HEK293 (cell line): ENCODE measurements at regions not wholly inside any gene's neighbourhood (a gene's known extent, or its start where the extent isn't known, plus 50 kb on each side); places are given as distances from the start of the nearest gene placed in this dataset.
A peak's percentile ranks its signal among the peaks of the same experiment; 100 is the strongest.

Source experiments
- GFI1B ChIP-seq: fragments of 450-650 bp; formaldehyde crosslinking; IDR thresholded peaks from 2 replicates; pipeline ENCODE4 v1.5.1; 2016; ENCODE audit warnings: missing biosample characterization, missing genetic modification characterization
- HOXA7 ChIP-seq: sonication (generic); formaldehyde crosslinking; IDR thresholded peaks from 2 replicates; pipeline ENCODE4 v1.8.1; 2022; ENCODE audit warnings: missing genetic modification reagents, borderline replicate concordance
- IKZF3 ChIP-seq: fragments of 450-650 bp; IDR thresholded peaks from 2 replicates; pipeline ENCODE4 v1.5.0; 2018; ENCODE audit warnings: missing biosample characterization, mild to moderate bottlenecking, missing genetic modification characterization, moderate library complexity
- KLF9 ChIP-seq: fragments of 450-650 bp; formaldehyde crosslinking; IDR thresholded peaks from 2 replicates; pipeline ENCODE4 v1.5.1; 2016; ENCODE audit warnings: missing biosample characterization, missing genetic modification characterization, low read depth
- PRDM1 ChIP-seq: fragments of 450-650 bp; formaldehyde crosslinking; IDR thresholded peaks from 2 replicates; pipeline ENCODE4; 2016; ENCODE audit warnings: missing biosample characterization, missing genetic modification characterization
- REPIN1 ChIP-seq: fragments of 450-650 bp; formaldehyde crosslinking; IDR thresholded peaks from 2 replicates; pipeline ENCODE4 v1.5.1; 2017; ENCODE audit warnings: missing biosample characterization, missing genetic modification characterization, low read depth
- SP2 ChIP-seq: fragments of 450-650 bp; formaldehyde crosslinking; IDR thresholded peaks from 2 replicates; pipeline ENCODE4 v1.5.1; 2016; ENCODE audit warnings: missing biosample characterization, missing genetic modification characterization
- ZBTB48 ChIP-seq: fragments of 450-650 bp; formaldehyde crosslinking; IDR thresholded peaks from 2 replicates; pipeline ENCODE4 v1.5.1; 2016; ENCODE audit warnings: missing biosample characterization, missing genetic modification characterization
- ZNF169 ChIP-seq: fragments of 450-650 bp; formaldehyde crosslinking; IDR thresholded peaks from 2 replicates; pipeline ENCODE4 v1.5.1; 2016; ENCODE audit warnings: missing biosample characterization, missing genetic modification characterization
- ZNF19 ChIP-seq: fragments of 450-650 bp; formaldehyde crosslinking; IDR thresholded peaks from 2 replicates; pipeline ENCODE4; 2016; ENCODE audit warnings: missing biosample characterization, missing genetic modification characterization, low read depth
- ZNF2 ChIP-seq: fragments of 450-650 bp; formaldehyde crosslinking; IDR thresholded peaks from 2 replicates; pipeline ENCODE4 v1.5.1; 2016; ENCODE audit warnings: missing biosample characterization, missing genetic modification characterization
- ZNF214 ChIP-seq: fragments of 450-650 bp; formaldehyde crosslinking; IDR thresholded peaks from 2 replicates; pipeline ENCODE4 v1.5.1; 2017; ENCODE audit warnings: missing biosample characterization, mild to moderate bottlenecking, missing genetic modification characterization, borderline replicate concordance
- ZNF24 ChIP-seq: fragments of 450-650 bp; formaldehyde crosslinking; IDR thresholded peaks from 2 replicates; pipeline ENCODE4 v1.5.1; 2016; ENCODE audit warnings: missing biosample characterization, missing genetic modification characterization
- ZNF274 ChIP-seq, 2 experiments: fragments of 200-500 bp in 1 of 2; fragments of 450-650 bp in 1 of 2; sonication (Bioruptor generic) in 1 of 2; formaldehyde crosslinking in 1 of 2; IDR thresholded peaks; 2 replicates each; pipeline versions ENCODE4 v1.5.1 to v1.6.1; 2014 to 2016; ENCODE audit warnings: borderline replicate concordance in 1 of 2, inconsistent platforms in 1 of 2, low read length in 1 of 2, missing biosample characterization in 1 of 2, missing genetic modification characterization in 1 of 2
- ZNF335 ChIP-seq: fragments of 450-650 bp; formaldehyde crosslinking; conservative IDR thresholded peaks from 2 replicates; pipeline ENCODE4 v1.5.1; 2016; ENCODE audit warnings: missing biosample characterization, missing genetic modification characterization
- ZNF354C ChIP-seq: fragments of 450-650 bp; formaldehyde crosslinking; IDR thresholded peaks from 2 replicates; pipeline ENCODE4 v1.5.1; 2016; ENCODE audit warnings: missing biosample characterization, missing genetic modification characterization, low read depth, borderline replicate concordance
- ZNF416 ChIP-seq: fragments of 450-650 bp; formaldehyde crosslinking; IDR thresholded peaks from 2 replicates; pipeline ENCODE4 v1.5.1; 2016; ENCODE audit warnings: missing biosample characterization, missing genetic modification characterization
- ZNF473 ChIP-seq: fragments of 450-650 bp; formaldehyde crosslinking; IDR thresholded peaks from 2 replicates; pipeline ENCODE4 v1.5.1; 2017; ENCODE audit warnings: missing biosample characterization, missing genetic modification characterization
- ZNF488 ChIP-seq: fragments of 450-650 bp; formaldehyde crosslinking; IDR thresholded peaks from 2 replicates; pipeline ENCODE4 v1.5.1; 2016; ENCODE audit warnings: missing biosample characterization, missing genetic modification characterization
- ZNF510 ChIP-seq: fragments of 450-650 bp; formaldehyde crosslinking; IDR thresholded peaks from 2 replicates; pipeline ENCODE4 v1.5.1; 2018; ENCODE audit warnings: mild to moderate bottlenecking, missing genetic modification characterization, missing biosample characterization; ENCODE audit not compliant: insufficient replicate concordance
- ZNF513 ChIP-seq: fragments of 450-650 bp; IDR thresholded peaks from 2 replicates; pipeline ENCODE4 v1.5.1; 2018; ENCODE audit warnings: missing biosample characterization, missing genetic modification characterization
- ZNF529 ChIP-seq: fragments of 450-650 bp; formaldehyde crosslinking; IDR thresholded peaks from 2 replicates; pipeline ENCODE4 v1.5.1; 2017; ENCODE audit warnings: missing genetic modification characterization, missing biosample characterization; ENCODE audit not compliant: insufficient replicate concordance
- ZNF549 ChIP-seq: fragments of 450-650 bp; IDR thresholded peaks from 2 replicates; pipeline ENCODE4 v1.5.1; 2018; ENCODE audit warnings: missing biosample characterization, missing genetic modification characterization, mild to moderate bottlenecking, inconsistent platforms, moderate library complexity
- ZNF571 ChIP-seq: fragments of 450-650 bp; formaldehyde crosslinking; IDR thresholded peaks from 2 replicates; pipeline ENCODE4 v1.5.0; 2017; ENCODE audit warnings: missing biosample characterization, missing genetic modification characterization
- ZNF585B ChIP-seq: fragments of 450-650 bp; formaldehyde crosslinking; IDR thresholded peaks from 2 replicates; pipeline ENCODE4 v1.5.1; 2016; ENCODE audit warnings: missing biosample characterization, missing genetic modification characterization
- ZNF600 ChIP-seq: fragments of 450-650 bp; formaldehyde crosslinking; IDR thresholded peaks from 2 replicates; pipeline ENCODE4 v1.5.1; 2016; ENCODE audit warnings: missing biosample characterization, missing genetic modification characterization
- ZNF623 ChIP-seq: fragments of 450-650 bp; formaldehyde crosslinking; IDR thresholded peaks from 2 replicates; pipeline ENCODE4 v1.5.1; 2016; ENCODE audit warnings: missing biosample characterization, missing genetic modification characterization
- ZNF830 ChIP-seq: fragments of 450-650 bp; IDR thresholded peaks from 2 replicates; pipeline ENCODE4 v1.5.0; 2018; ENCODE audit warnings: missing biosample characterization, missing genetic modification characterization, low read depth, mild to moderate bottlenecking, moderate library complexity
- ZSCAN30 ChIP-seq: fragments of 450-650 bp; IDR thresholded peaks from 2 replicates; pipeline ENCODE4 v1.5.1; 2018; ENCODE audit warnings: missing biosample characterization, mild to moderate bottlenecking, missing genetic modification characterization, moderate library complexity
- TF ChIP-seq, protein P1 (sequence below): fragments of 450-650 bp; formaldehyde crosslinking; IDR thresholded peaks from 2 replicates; pipeline ENCODE4 v1.5.1; 2017; ENCODE audit warnings: missing biosample characterization, missing genetic modification characterization
- TF ChIP-seq, protein P2 (sequence below): fragments of 450-650 bp; formaldehyde crosslinking; IDR thresholded peaks from 2 replicates; pipeline ENCODE4 v1.5.1; 2016; ENCODE audit warnings: missing biosample characterization, missing genetic modification characterization
- TF ChIP-seq, protein P3 (sequence below): fragments of 450-650 bp; formaldehyde crosslinking; IDR thresholded peaks from 2 replicates; pipeline ENCODE4 v1.5.1; 2016; ENCODE audit warnings: missing biosample characterization, missing genetic modification characterization, borderline replicate concordance

DNA sequence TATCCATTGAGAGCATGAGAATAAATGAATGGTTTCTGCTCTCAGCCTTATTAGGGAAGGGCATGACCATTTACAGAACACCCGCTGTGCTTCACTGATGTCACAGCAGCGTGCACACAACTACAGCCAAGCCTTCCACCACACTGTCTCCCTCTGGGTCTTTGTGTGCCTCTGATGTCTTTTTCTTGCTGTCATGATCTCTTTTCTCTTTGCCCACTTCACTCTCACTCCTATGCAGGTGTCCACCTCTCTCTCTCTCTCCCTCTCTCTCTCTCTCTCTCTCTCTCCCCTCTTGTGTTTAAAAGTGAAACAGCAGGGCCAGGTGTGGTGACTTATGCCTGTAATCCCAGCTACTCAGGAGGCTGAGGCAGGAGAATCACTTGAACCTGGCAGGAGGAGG is 232.5 kb upstream of the JUN start (continued):
- TF ChIP-seq ZNF274 (IDR thresholded peaks at IDR 0.05; ENCODE audit: low read length) (no peak), ZNF274 (tag by site-specific recombination; IDR thresholded peaks at IDR 0.05; ENCODE audit: borderline replicate concordance) (no peak), ZNF169 (tag by site-specific recombination) (no peak), KLF9 (tag by site-specific recombination) (no peak), ZSCAN30 (tag by site-specific recombination) (no peak), ZNF513 (no peak), ZNF473 (no peak), IKZF3 (tag by site-specific recombination) (no peak), ZNF488 (tag by site-specific recombination) (no peak), ZNF830 (no peak), HOXA7 (CRISPR knock-in tag) (no peak), ZNF529 (tag by site-specific recombination) (no peak), REPIN1 (no peak), GFI1B (tag by site-specific recombination) (no peak), ZNF416 (tag by site-specific recombination) (no peak), ZNF510 (tag by site-specific recombination) (no peak), ZNF600 (tag by site-specific recombination) (peak; percentile 88), ZNF2 (tag by site-specific recombination) (0 out of 2 replicates have a peak, but pooled peaks have one; percentile 42), ZNF549 (tag by site-specific recombination) (no peak), ZNF585B (tag by site-specific recombination) (no peak), PRDM1 (tag by site-specific recombination) (peak; percentile 78), ZNF19 (tag by site-specific recombination) (no peak), ZNF214 (no peak), SP2 (tag by site-specific recombination) (no peak), ZNF354C (tag by site-specific recombination) (no peak), ZBTB48 (tag by site-specific recombination) (no peak), ZNF24 (tag by site-specific recombination) (peak; percentile 54; the same call in 1 of the 2 replicates), ZNF571 (tag by site-specific recombination) (no peak), ZNF623 (no peak), ZNF335 (0 out of 2 replicates have a peak, but pooled peaks have one; percentile 7)
- TF ChIP-seq, protein P1, sequence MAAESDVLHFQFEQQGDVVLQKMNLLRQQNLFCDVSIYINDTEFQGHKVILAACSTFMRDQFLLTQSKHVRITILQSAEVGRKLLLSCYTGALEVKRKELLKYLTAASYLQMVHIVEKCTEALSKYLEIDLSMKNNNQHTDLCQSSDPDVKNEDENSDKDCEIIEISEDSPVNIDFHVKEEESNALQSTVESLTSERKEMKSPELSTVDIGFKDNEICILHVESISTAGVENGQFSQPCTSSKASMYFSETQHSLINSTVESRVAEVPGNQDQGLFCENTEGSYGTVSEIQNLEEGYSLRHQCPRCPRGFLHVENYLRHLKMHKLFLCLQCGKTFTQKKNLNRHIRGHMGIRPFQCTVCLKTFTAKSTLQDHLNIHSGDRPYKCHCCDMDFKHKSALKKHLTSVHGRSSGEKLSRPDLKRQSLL, result no peak
- TF ChIP-seq, protein P2, sequence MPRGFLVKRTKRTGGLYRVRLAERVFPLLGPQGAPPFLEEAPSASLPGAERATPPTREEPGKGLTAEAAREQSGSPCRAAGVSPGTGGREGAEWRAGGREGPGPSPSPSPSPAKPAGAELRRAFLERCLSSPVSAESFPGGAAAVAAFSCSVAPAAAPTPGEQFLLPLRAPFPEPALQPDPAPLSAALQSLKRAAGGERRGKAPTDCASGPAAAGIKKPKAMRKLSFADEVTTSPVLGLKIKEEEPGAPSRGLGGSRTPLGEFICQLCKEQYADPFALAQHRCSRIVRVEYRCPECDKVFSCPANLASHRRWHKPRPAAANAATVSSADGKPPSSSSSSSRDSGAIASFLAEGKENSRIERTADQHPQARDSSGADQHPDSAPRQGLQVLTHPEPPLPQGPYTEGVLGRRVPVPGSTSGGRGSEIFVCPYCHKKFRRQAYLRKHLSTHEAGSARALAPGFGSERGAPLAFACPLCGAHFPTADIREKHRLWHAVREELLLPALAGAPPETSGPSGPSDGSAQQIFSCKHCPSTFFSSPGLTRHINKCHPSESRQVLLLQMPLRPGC (tag by site-specific recombination), result 0 out of 2 replicates have a peak, but pooled peaks have one; percentile 15
- TF ChIP-seq, protein P3, sequence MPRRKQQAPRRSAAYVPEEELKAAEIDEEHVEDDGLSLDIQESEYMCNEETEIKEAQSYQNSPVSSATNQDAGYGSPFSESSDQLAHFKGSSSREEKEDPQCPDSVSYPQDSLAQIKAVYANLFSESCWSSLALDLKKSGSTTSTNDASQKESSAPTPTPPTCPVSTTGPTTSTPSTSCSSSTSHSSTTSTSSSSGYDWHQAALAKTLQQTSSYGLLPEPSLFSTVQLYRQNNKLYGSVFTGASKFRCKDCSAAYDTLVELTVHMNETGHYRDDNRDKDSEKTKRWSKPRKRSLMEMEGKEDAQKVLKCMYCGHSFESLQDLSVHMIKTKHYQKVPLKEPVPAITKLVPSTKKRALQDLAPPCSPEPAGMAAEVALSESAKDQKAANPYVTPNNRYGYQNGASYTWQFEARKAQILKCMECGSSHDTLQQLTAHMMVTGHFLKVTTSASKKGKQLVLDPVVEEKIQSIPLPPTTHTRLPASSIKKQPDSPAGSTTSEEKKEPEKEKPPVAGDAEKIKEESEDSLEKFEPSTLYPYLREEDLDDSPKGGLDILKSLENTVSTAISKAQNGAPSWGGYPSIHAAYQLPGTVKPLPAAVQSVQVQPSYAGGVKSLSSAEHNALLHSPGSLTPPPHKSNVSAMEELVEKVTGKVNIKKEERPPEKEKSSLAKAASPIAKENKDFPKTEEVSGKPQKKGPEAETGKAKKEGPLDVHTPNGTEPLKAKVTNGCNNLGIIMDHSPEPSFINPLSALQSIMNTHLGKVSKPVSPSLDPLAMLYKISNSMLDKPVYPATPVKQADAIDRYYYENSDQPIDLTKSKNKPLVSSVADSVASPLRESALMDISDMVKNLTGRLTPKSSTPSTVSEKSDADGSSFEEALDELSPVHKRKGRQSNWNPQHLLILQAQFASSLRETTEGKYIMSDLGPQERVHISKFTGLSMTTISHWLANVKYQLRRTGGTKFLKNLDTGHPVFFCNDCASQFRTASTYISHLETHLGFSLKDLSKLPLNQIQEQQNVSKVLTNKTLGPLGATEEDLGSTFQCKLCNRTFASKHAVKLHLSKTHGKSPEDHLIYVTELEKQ (tag by site-specific recombination), result no peak
